ELF-1 (cell line): ENCODE measurements at regions not wholly inside any gene's neighbourhood (a gene's known extent, or its start where the extent isn't known, plus 50 kb on each side); places are given as distances from the start of the nearest gene placed in this dataset.
"Not testable (repeated sequence)": the region's sequence is repeated elsewhere in the genome, so short reads cannot be mapped to it uniquely, and the experiment has no call there.

Source experiments
- DNase-seq: peaks from one replicate; pipeline ENCODE4 v3.0.0-alpha.2; 2016; ENCODE audit warnings: low read depth, low spot score

GRCh38 chr6:86872810-86873209 is 64.5 kb upstream of the HTR1E start:
- DNase-seq: not testable (repeated sequence)

- no peak for DNase-seq
These were observed 65.6 kb upstream of the HTR1E start for GRCh38 chr6:86871681-86872080.

GRCh38 chr6:86869500-86869899 is 67.8 kb upstream of the HTR1E start:
- DNase-seq: no peak

GRCh38 chr6:86859513-86859912 is 77.8 kb upstream of the HTR1E start:
- no peak for DNase-seq

GRCh38 chr6:86858970-86859369 is 78.4 kb upstream of the HTR1E start:
- DNase-seq: no peak

- DNase-seq: no peak
These were observed 79.5 kb upstream of the HTR1E start for GRCh38 chr6:86857783-86858182.

- DNase-seq: no peak
These were observed 80.3 kb upstream of the HTR1E start for GRCh38 chr6:86856937-86857563.

- DNase-seq: no peak
These were observed 80.9 kb upstream of the HTR1E start for GRCh38 chr6:86856379-86856778.

GRCh38 chr6:86848986-86849385 is 88.3 kb upstream of the HTR1E start:
- no peak for DNase-seq

GRCh38 chr6:86832686-86833085 is 104.6 kb upstream of the HTR1E start:
- DNase-seq: no peak

GRCh38 chr6:86825436-86825835 is 111.9 kb upstream of the HTR1E start:
- DNase-seq: no peak

GRCh38 chr6:86822747-86823146 is 114.6 kb upstream of the HTR1E start:
- DNase-seq: no peak

- DNase-seq: no peak
These were observed 116.6 kb upstream of the HTR1E start for GRCh38 chr6:86820750-86821149.

- no peak for DNase-seq
These were observed 143.7 kb upstream of the HTR1E start for GRCh38 chr6:86793649-86794048.

- DNase-seq: no peak
These were observed 145.9 kb upstream of the HTR1E start for GRCh38 chr6:86791476-86791875.

- no peak for DNase-seq
These were observed 147.4 kb upstream of the HTR1E start for GRCh38 chr6:86789779-86790411.

- no peak for DNase-seq
These were observed 155.0 kb upstream of the HTR1E start for GRCh38 chr6:86782328-86782727.

GRCh38 chr6:86780923-86781322 is 156.4 kb upstream of the HTR1E start:
- no peak for DNase-seq

- no peak for DNase-seq
These were observed 161.4 kb upstream of the HTR1E start for GRCh38 chr6:86775893-86776292.

- no peak for DNase-seq
These were observed 172.1 kb upstream of the HTR1E start for GRCh38 chr6:86765211-86765610.

- not testable (repeated sequence) for DNase-seq
These were observed 177.4 kb upstream of the HTR1E start for GRCh38 chr6:86759953-86760352.

GRCh38 chr6:86756640-86757229 is 180.6 kb upstream of the HTR1E start:
- DNase-seq: no peak

- no peak for DNase-seq
These were observed 193.3 kb upstream of the HTR1E start for GRCh38 chr6:86744048-86744447.
